Keratinocyte (primary cell): ENCODE measurements at regions not wholly inside any gene's neighbourhood (a gene's known extent, or its start where the extent isn't known, plus 50 kb on each side); places are given as distances from the start of the nearest gene placed in this dataset.

Source experiments
- DNase-seq: peaks from one replicate; pipeline ENCODE4 v3.0.0-alpha.2; 2011; ENCODE audit warnings: low read depth, missing footprints, low spot score
- FAIRE-seq: peaks from 2 replicates; lab custom pipeline; 2011; peaks lifted over from hg19 to GRCh38; lab: Jason Lieb, UNC
- H2AFZ ChIP-seq: 2 replicates; pipeline ENCODE4 v1.6.0; 2012; ENCODE audit warnings: low read length, control low read depth, inconsistent platforms; ENCODE audit not compliant: control insufficient read depth
- H3K27ac ChIP-seq: 2 replicates; pipeline ENCODE4 v1.5.1; 2011; ENCODE audit warnings: low read length; ENCODE audit not compliant: control insufficient read depth, insufficient read depth
- H3K27me3 ChIP-seq: 3 replicates; pipeline ENCODE4 v1.6.0; 2011; ENCODE audit warnings: low read length; ENCODE audit not compliant: control insufficient read depth, insufficient read depth; ENCODE audit errors: extremely low read depth
- H3K36me3 ChIP-seq, 2 experiments: 2 replicates in 1 of 2; 3 replicates in 1 of 2; pipeline ENCODE4 v1.5.1; 2011; ENCODE audit warnings: low read length in 2 of 2, mild to moderate bottlenecking in 1 of 2; ENCODE audit not compliant: control insufficient read depth in 2 of 2, insufficient read depth in 2 of 2; ENCODE audit errors: extremely low read depth in 1 of 2
- H3K4me1 ChIP-seq: 3 replicates; pipeline ENCODE4 v1.5.1; 2011; ENCODE audit warnings: low read length; ENCODE audit not compliant: control insufficient read depth, insufficient read depth; ENCODE audit errors: extremely low read depth
- H3K4me2 ChIP-seq: 3 replicates; pipeline ENCODE4 v1.6.0; 2011; ENCODE audit warnings: low read depth, low read length; ENCODE audit not compliant: control insufficient read depth, insufficient read depth; ENCODE audit errors: extremely low read depth
- H3K4me3 ChIP-seq, 3 experiments: fragments of 200-600 bp in 1 of 3; sonication (generic) in 1 of 3; 2 replicates in 2 of 3; 3 replicates in 1 of 3; pipeline ENCODE4 v1.5.1; 2011 to 2016; ENCODE audit warnings: low read length in 3 of 3, mild to moderate bottlenecking in 3 of 3, control low read depth in 2 of 3, inconsistent platforms in 1 of 3, low read depth in 1 of 3, mixed read lengths in 1 of 3, mixed run types in 1 of 3, moderate library complexity in 1 of 3; ENCODE audit not compliant: control insufficient read depth in 2 of 3, insufficient read depth in 2 of 3; ENCODE audit errors: extremely low read depth in 1 of 3
- H3K79me2 ChIP-seq: 2 replicates; pipeline ENCODE4 v1.6.0; 2012; ENCODE audit warnings: low read length; ENCODE audit not compliant: control insufficient read depth, insufficient read depth
- H3K9ac ChIP-seq: 3 replicates; pipeline ENCODE4 v1.6.0; 2011; ENCODE audit warnings: low read length; ENCODE audit not compliant: control insufficient read depth, insufficient read depth; ENCODE audit errors: extremely low read depth
- H3K9me1 ChIP-seq: 3 replicates; pipeline ENCODE4 v1.6.0; 2011; ENCODE audit warnings: low read length; ENCODE audit not compliant: control insufficient read depth, insufficient read depth; ENCODE audit errors: extremely low read depth
- H3K9me3 ChIP-seq: 2 replicates; pipeline ENCODE4 v1.5.1; 2012; ENCODE audit warnings: low read depth, low read length; ENCODE audit not compliant: control insufficient read depth
- H4K20me1 ChIP-seq: 3 replicates; pipeline ENCODE4 v1.6.0; 2011; ENCODE audit warnings: low read length; ENCODE audit not compliant: control insufficient read depth, insufficient read depth; ENCODE audit errors: extremely low read depth
- EZH2 ChIP-seq: IDR thresholded peaks from one replicate; pipeline ENCODE4 v1.6.1; 2012; ENCODE audit warnings: inconsistent platforms, mild to moderate bottlenecking, low read length, moderate library complexity
- dilution Hi-C: fragments of 300-500 bp; cut with MboI; formaldehyde crosslinking; loops from one replicate; pipeline ENCODE4 v1.7.0; 2020; ENCODE audit warnings: low sequenced_read_pairs; ENCODE audit not compliant: extremely low pct_ligation_motif_present
- TF ChIP-seq, protein P1 (sequence below), 3 experiments: IDR thresholded peaks in 1 of 3; conservative IDR thresholded peaks in 1 of 3; optimal IDR thresholded peaks in 1 of 3; 2 replicates in 2 of 3; 3 replicates in 1 of 3; pipeline versions ENCODE3 to v1.5.1; 2011; ENCODE audit warnings: low read length in 3 of 3, mild to moderate bottlenecking in 3 of 3, moderate library complexity in 2 of 3, control low read depth in 1 of 3, inconsistent platforms in 1 of 3; ENCODE audit not compliant: insufficient read depth in 2 of 3; ENCODE audit errors: extremely low read depth in 1 of 3

DNA sequence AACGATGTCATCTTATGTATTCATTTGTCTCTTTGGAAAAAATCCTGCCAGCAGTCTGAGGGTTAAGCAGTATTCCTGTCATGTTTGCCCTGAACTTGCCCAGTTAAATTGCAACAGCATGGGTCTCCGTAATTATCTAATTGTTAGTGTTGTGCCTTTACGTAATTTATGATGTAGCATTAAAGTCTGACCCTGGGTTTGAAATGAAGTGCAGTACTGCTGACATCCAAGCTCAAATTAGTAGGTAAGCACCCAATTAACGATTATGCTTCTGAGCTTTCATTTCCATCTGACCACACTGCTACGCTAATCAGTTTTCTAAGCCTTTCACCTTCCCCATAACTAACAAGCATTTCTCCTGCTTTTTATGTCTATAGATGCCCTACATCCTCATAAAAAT, 241.8 kb downstream of the ARRDC4 start:
- Histone ChIP-seq H3K9ac (no peak overlapping the region), H4K20me1 (no peaks in the 10 kb centered on the region), H3K9me1 (no peaks in the 10 kb centered on the region), H3K79me2 (no peaks in the 10 kb centered on the region), H3K27ac (no peak overlapping the region), H2AFZ (no peak overlapping the region), H3K27me3 (no peaks in the 10 kb centered on the region), H3K4me3 (no peak overlapping the region), H3K4me1 (no peaks in the 10 kb centered on the region), H3K36me3 (no peaks in the 10 kb centered on the region), H3K4me2 (no peak overlapping the region), H3K9me3 (no peaks in the 10 kb centered on the region)
- no peak for FAIRE-seq
- dilution Hi-C loops = no loop called here
- DNase-seq = no peak
- no peak for TF ChIP-seq EZH2
- TF ChIP-seq, protein P1, sequence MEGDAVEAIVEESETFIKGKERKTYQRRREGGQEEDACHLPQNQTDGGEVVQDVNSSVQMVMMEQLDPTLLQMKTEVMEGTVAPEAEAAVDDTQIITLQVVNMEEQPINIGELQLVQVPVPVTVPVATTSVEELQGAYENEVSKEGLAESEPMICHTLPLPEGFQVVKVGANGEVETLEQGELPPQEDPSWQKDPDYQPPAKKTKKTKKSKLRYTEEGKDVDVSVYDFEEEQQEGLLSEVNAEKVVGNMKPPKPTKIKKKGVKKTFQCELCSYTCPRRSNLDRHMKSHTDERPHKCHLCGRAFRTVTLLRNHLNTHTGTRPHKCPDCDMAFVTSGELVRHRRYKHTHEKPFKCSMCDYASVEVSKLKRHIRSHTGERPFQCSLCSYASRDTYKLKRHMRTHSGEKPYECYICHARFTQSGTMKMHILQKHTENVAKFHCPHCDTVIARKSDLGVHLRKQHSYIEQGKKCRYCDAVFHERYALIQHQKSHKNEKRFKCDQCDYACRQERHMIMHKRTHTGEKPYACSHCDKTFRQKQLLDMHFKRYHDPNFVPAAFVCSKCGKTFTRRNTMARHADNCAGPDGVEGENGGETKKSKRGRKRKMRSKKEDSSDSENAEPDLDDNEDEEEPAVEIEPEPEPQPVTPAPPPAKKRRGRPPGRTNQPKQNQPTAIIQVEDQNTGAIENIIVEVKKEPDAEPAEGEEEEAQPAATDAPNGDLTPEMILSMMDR (optimal IDR thresholded peaks at IDR 0.05 in 1 of 3, IDR thresholded peaks at IDR 0.05 in 1 of 3, conservative IDR thresholded peaks at IDR 0.05 in 1 of 3; ENCODE audit: extremely low read depth in 1 of 3, insufficient read depth in 2 of 3, low read length in 3 of 3) = no peak

DNA sequence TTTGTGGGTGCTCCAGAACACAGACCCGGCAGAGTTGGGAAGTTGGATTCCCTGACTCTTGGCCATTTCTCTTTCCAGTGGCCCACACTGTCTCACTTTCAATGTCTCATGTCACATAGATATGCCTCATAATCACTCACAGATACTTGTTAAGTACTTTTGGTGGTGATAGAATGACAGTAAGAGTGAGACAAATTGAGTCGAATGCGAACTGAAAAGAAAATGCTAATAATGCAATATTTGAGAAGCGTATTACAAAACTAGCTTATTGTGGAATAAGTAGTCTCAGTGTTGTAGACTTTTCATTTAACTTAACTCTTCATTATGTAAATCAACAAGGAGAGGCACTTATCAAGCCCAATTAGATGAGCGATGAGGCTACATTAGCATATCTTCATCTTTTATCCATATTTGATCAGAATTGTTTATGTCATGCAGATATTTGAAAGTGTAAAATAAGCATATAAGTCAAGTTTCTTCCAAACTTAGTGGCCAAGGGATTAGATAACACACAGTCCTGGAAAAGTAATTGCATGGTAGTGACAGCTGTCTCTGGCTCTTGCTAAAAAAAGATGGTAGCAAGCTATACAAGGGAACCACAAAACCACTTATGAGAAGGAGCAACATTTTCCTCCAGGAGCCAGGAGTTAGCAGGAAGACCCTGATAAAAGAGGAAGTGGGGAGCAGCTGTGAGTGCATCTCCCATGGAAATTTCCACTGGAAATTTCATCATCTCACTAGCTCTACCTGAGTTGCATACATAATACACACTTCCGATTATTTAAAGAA, 243.6 kb downstream of the ARRDC4 start:
- no peak for FAIRE-seq
- dilution Hi-C loops = no loop called here

More for the DNA sequence above, 243.6 kb downstream of the ARRDC4 start:
- no peaks in the 10 kb centered on the region for H3K27me3 ChIP-seq
- H2AFZ ChIP-seq = no peak overlapping the region
- no peaks in the 10 kb centered on the region for H3K36me3 ChIP-seq
- TF ChIP-seq, protein P1 (optimal IDR thresholded peaks at IDR 0.05 in 1 of 3, IDR thresholded peaks at IDR 0.05 in 1 of 3, conservative IDR thresholded peaks at IDR 0.05 in 1 of 3; ENCODE audit: extremely low read depth in 1 of 3, insufficient read depth in 2 of 3, low read length in 3 of 3) = no peak
- no peak for TF ChIP-seq EZH2
- H3K9me1 ChIP-seq = no peaks in the 10 kb centered on the region
- no peak overlapping the region for H3K9ac ChIP-seq
- H3K4me3 ChIP-seq = no peak overlapping the region
- no peak overlapping the region for H3K4me2 ChIP-seq
- H4K20me1 ChIP-seq = no peaks in the 10 kb centered on the region
- no peak for DNase-seq
- no peaks in the 10 kb centered on the region for H3K79me2 ChIP-seq
- H3K27ac ChIP-seq = no peak overlapping the region
- H3K4me1 ChIP-seq = no peaks in the 10 kb centered on the region
- no peaks in the 10 kb centered on the region for H3K9me3 ChIP-seq
